Common myeloid progenitor, CD34-positive (primary cell): ENCODE measurements at regions not wholly inside any gene's neighbourhood (a gene's known extent, or its start where the extent isn't known, plus 50 kb on each side); places are given as distances from the start of the nearest gene placed in this dataset.

Source experiments
- CTCF ChIA-PET: fragments of 350-600 bp; sonication (Branson Sonifier 250); formaldehyde crosslinking; loops from one replicate; lab custom pipeline; 2021; ENCODE audit warnings: antibody characterized with exemption; lab: Charles Lee
- POLR2A ChIA-PET: fragments of 350-600 bp; sonication (Branson Sonifier 250); formaldehyde crosslinking; loops from one replicate; lab custom pipeline; 2021; ENCODE audit warnings: antibody characterized with exemption; lab: Charles Lee
- DNase-seq, 3 donors: peaks; one replicate each; pipeline versions ENCODE4 v3.0.0 to v3.0.0-alpha.2; 2013
- H3K27ac ChIP-seq, 2 experiments: 1 replicate in 1 of 2; 2 replicates in 1 of 2; pipeline ENCODE4 v1.7.0; 2013; ENCODE audit warnings: inconsistent platforms in 2 of 2, low read length in 2 of 2, mild to moderate bottlenecking in 2 of 2, low read depth in 1 of 2, moderate library complexity in 1 of 2; ENCODE audit not compliant: severe bottlenecking in 2 of 2, insufficient read depth in 1 of 2, poor library complexity in 1 of 2
- H3K27me3 ChIP-seq, 5 experiments: replicated peaks in 2 of 5; 1 replicate in 3 of 5; 2 replicates in 2 of 5; pipeline versions ENCODE4 v1.6.1 to v1.7.0; 2013; ENCODE audit warnings: low read length in 4 of 5, mild to moderate bottlenecking in 2 of 5, moderate library complexity in 2 of 5, inconsistent platforms in 1 of 5; ENCODE audit not compliant: insufficient read depth in 5 of 5, control insufficient read depth in 4 of 5
- H3K36me3 ChIP-seq, 4 experiments: 1 replicate in 2 of 4; 2 replicates in 2 of 4; pipeline versions ENCODE4 v1.6.1 to v1.7.0; 2013; ENCODE audit warnings: low read length in 3 of 4, control low read depth in 1 of 4, mild to moderate bottlenecking in 1 of 4; ENCODE audit not compliant: control insufficient read depth in 4 of 4, insufficient read depth in 4 of 4
- H3K4me1 ChIP-seq, 4 experiments: 1 replicate in 3 of 4; 2 replicates in 1 of 4; pipeline versions ENCODE4 v1.6.1 to v1.7.1; 2013; ENCODE audit warnings: low read length in 3 of 4, mild to moderate bottlenecking in 3 of 4, control low read depth in 1 of 4, inconsistent platforms in 1 of 4, moderate library complexity in 1 of 4; ENCODE audit not compliant: control insufficient read depth in 4 of 4, insufficient read depth in 4 of 4; ENCODE audit errors: control extremely low read depth in 1 of 4
- H3K4me3 ChIP-seq, 7 experiments: 1 replicate in 4 of 7; 2 replicates in 3 of 7; pipeline versions ENCODE4 v1.5.1 to v1.7.0; 2013; ENCODE audit warnings: mild to moderate bottlenecking in 7 of 7, low read length in 6 of 7, moderate library complexity in 6 of 7, inconsistent platforms in 2 of 7, low read depth in 2 of 7, control low read depth in 1 of 7; ENCODE audit not compliant: insufficient read depth in 4 of 7, control insufficient read depth in 1 of 7; ENCODE audit errors: extremely low read depth in 1 of 7
- H3K9me3 ChIP-seq, 5 experiments: 1 replicate in 4 of 5; 2 replicates in 1 of 5; pipeline versions ENCODE4 v1.6.1 to v1.7.1; 2013; ENCODE audit warnings: low read length in 4 of 5, mild to moderate bottlenecking in 2 of 5, inconsistent platforms in 1 of 5, low read depth in 1 of 5, moderate library complexity in 1 of 5; ENCODE audit not compliant: control insufficient read depth in 4 of 5, insufficient read depth in 2 of 5; ENCODE audit errors: control extremely low read depth in 1 of 5
- WGBS: methylation state at CpG from one replicate; pipeline ENCODE4 v1.1.5; 2013; ENCODE audit not compliant: insufficient coverage; 5-methylcytosine and 5-hydroxymethylcytosine counted together

GRCh38 chr15:29535952-29536351, 266.3 kb upstream of the NSMCE3 start:
- no peaks in the 10 kb centered on the region for H3K9me3 ChIP-seq
- WGBS: 100% methylated on average over 1 of the region's 3 CpGs
- H3K27ac ChIP-seq: no peak overlapping the region
- no peak overlapping the region for H3K4me3 ChIP-seq
- POLR2A ChIA-PET: no interaction called here
- CTCF ChIA-PET: no interaction called here
- H3K36me3 ChIP-seq: no peaks in the 10 kb centered on the region
- H3K27me3 ChIP-seq: peaks cover 0 to 3% (median 0%) of the 10 kb centered on the region in 5 experiments
- no peak for DNase-seq
- no peaks in the 10 kb centered on the region for H3K4me1 ChIP-seq

GRCh38 chr15:29534378-29534777, 264.8 kb upstream of the NSMCE3 start:
- CTCF ChIA-PET: no interaction called here
- no peaks in the 10 kb centered on the region for H3K4me1 ChIP-seq
- H3K27ac ChIP-seq: no peak overlapping the region
- no peak for DNase-seq
- POLR2A ChIA-PET: no interaction called here
- WGBS: 90% methylated on average over 3 of the region's 3 CpGs
- H3K27me3 ChIP-seq: peaks cover 0 to 3% (median 0%) of the 10 kb centered on the region in 5 experiments
- H3K4me3 ChIP-seq: no peak overlapping the region
- H3K9me3 ChIP-seq: no peaks in the 10 kb centered on the region
- H3K36me3 ChIP-seq: no peaks in the 10 kb centered on the region

- CTCF ChIA-PET: no interaction called here
Observed at GRCh38 chr15:29533647-29534046, 264.0 kb upstream of the NSMCE3 start.

GRCh38 chr15:29532296-29532695, 262.7 kb upstream of the NSMCE3 start:
- WGBS: no CpG with 5 or more reads among the region's 1 CpG
- ChIA-PET POLR2A (no interaction called here), CTCF (no interaction called here)
- Histone ChIP-seq H3K27me3 (peaks cover 0 to 3% (median 0%) of the 10 kb centered on the region in 5 experiments), H3K4me1 (no peaks in the 10 kb centered on the region), H3K27ac (no peak overlapping the region), H3K4me3 (no peak overlapping the region), H3K9me3 (no peaks in the 10 kb centered on the region), H3K36me3 (no peaks in the 10 kb centered on the region)
- no peak for DNase-seq

More at GRCh38 chr15:29533647-29534046, 264.0 kb upstream of the NSMCE3 start:
- peaks cover 0 to 3% (median 0%) of the 10 kb centered on the region in 5 experiments for H3K27me3 ChIP-seq
- H3K4me3 ChIP-seq: no peak overlapping the region
- 61% methylated on average over 3 of the region's 5 CpGs for WGBS
- no peak for DNase-seq
- no peaks in the 10 kb centered on the region for H3K9me3 ChIP-seq
- POLR2A ChIA-PET: no interaction called here
- H3K27ac ChIP-seq: no peak overlapping the region
- no peaks in the 10 kb centered on the region for H3K4me1 ChIP-seq
- H3K36me3 ChIP-seq: no peaks in the 10 kb centered on the region

- WGBS: 87% methylated on average over 3 of the region's 9 CpGs
- peaks cover 0 to 3% (median 0%) of the 10 kb centered on the region in 5 experiments for H3K27me3 ChIP-seq
- CTCF ChIA-PET: no interaction called here
Observed at GRCh38 chr15:29530966-29531365, 261.3 kb upstream of the NSMCE3 start.

GRCh38 chr15:29529043-29529442, 259.4 kb upstream of the NSMCE3 start:
- CTCF ChIA-PET: no interaction called here

More at GRCh38 chr15:29530966-29531365, 261.3 kb upstream of the NSMCE3 start:
- no peaks in the 10 kb centered on the region for H3K36me3 ChIP-seq
- no peak overlapping the region for H3K4me3 ChIP-seq
- no peaks in the 10 kb centered on the region for H3K9me3 ChIP-seq
- POLR2A ChIA-PET: no interaction called here
- H3K4me1 ChIP-seq: no peaks in the 10 kb centered on the region
- H3K27ac ChIP-seq: no peak overlapping the region
- no peak for DNase-seq

GRCh38 chr15:29528276-29528675, 258.7 kb upstream of the NSMCE3 start:
- no peaks in the 10 kb centered on the region for H3K36me3 ChIP-seq
- H3K9me3 ChIP-seq: no peaks in the 10 kb centered on the region
- DNase-seq: no peak
- H3K27ac ChIP-seq: no peak overlapping the region
- no peak overlapping the region for H3K4me3 ChIP-seq
- POLR2A ChIA-PET: no interaction called here
- H3K27me3 ChIP-seq: no peaks in the 10 kb centered on the region
- no peaks in the 10 kb centered on the region for H3K4me1 ChIP-seq
- 100% methylated on average over 1 of the region's 1 CpG for WGBS
- CTCF ChIA-PET: no interaction called here

More at GRCh38 chr15:29529043-29529442, 259.4 kb upstream of the NSMCE3 start:
- no peaks in the 10 kb centered on the region for H3K36me3 ChIP-seq
- H3K27ac ChIP-seq: no peak overlapping the region
- WGBS: 100% methylated on average over 1 of the region's 3 CpGs
- POLR2A ChIA-PET: interaction anchor here (1.0 kb wide), 1 partner anchor 90 kb away, joined by 3 read pairs; no protein-coding TSS in a partner anchor
- no peaks in the 10 kb centered on the region for H3K9me3 ChIP-seq
- no peaks in the 10 kb centered on the region for H3K27me3 ChIP-seq
- no peak overlapping the region for H3K4me3 ChIP-seq
- H3K4me1 ChIP-seq: no peaks in the 10 kb centered on the region
- DNase-seq: no peak
